ENCODE measurements at regions not wholly inside any gene's neighbourhood (a gene's known extent, or its start where the extent isn't known, plus 50 kb on each side); places are given as distances from the start of the nearest gene placed in this dataset.
A peak's percentile ranks its signal among the peaks of the same experiment; 100 is the strongest.

GRCh38 chr3:135728007-135728721 is 237.4 kb upstream of the PPP2R3A start:
- Histone ChIP-seq H3K27me3 (ENCODE audit: insufficient read depth, low read length, poor library complexity) (no peaks in the 10 kb centered on the region), H3K9ac (ENCODE audit: low read depth, low read length) (no peak overlapping the region), H3K27ac (ENCODE audit: low read length) (no peak overlapping the region), H4K20me1 (ENCODE audit: insufficient read depth, low read length) (no peaks in the 10 kb centered on the region), H3K9me3 (ENCODE audit: insufficient read depth, low read length, severe bottlenecking) (no peaks in the 10 kb centered on the region), H3K79me2 (ENCODE audit: insufficient read depth, low read length) (no peaks in the 10 kb centered on the region), H2AFZ (ENCODE audit: low read depth, low read length) (no peak overlapping the region), H3K4me2 (ENCODE audit: insufficient read depth, low read length) (no peak overlapping the region), H3K36me3 (ENCODE audit: insufficient read depth, low read length) (no peaks in the 10 kb centered on the region), H3K4me3 (ENCODE audit: low read depth in 1 of 2, low read length in 2 of 2) (no peak overlapping the region), H3K4me1 (ENCODE audit: insufficient read depth, low read length) (no peaks in the 10 kb centered on the region)
- no peak for DNase-seq
- no peak for ATAC-seq (ENCODE audit: insufficient read depth, low read depth)
- TF ChIP-seq CTCF (IDR thresholded peaks at IDR 0.05; ENCODE audit: borderline replicate concordance, extremely low read depth, low read length, poor library complexity, severe bottlenecking) (no peak), EZH2 (IDR thresholded peaks at IDR 0.05; ENCODE audit: borderline replicate concordance, low read depth, low read length, severe bottlenecking) (no peak)

- Histone ChIP-seq H4K20me1 (ENCODE audit: insufficient read depth, low read length) (no peaks in the 10 kb centered on the region), H3K27me3 (ENCODE audit: insufficient read depth, low read length, poor library complexity) (no peaks in the 10 kb centered on the region), H3K27ac (ENCODE audit: low read length) (no peak overlapping the region), H3K79me2 (ENCODE audit: insufficient read depth, low read length) (no peaks in the 10 kb centered on the region), H3K9me3 (ENCODE audit: insufficient read depth, low read length, severe bottlenecking) (peaks cover 10% of the 10 kb centered on the region), H3K36me3 (ENCODE audit: insufficient read depth, low read length) (no peaks in the 10 kb centered on the region), H3K4me3 (ENCODE audit: low read depth in 1 of 2, low read length in 2 of 2) (no peak overlapping the region), H3K4me1 (ENCODE audit: insufficient read depth, low read length) (no peaks in the 10 kb centered on the region), H3K4me2 (ENCODE audit: insufficient read depth, low read length) (no peak overlapping the region), H3K9ac (ENCODE audit: low read depth, low read length) (no peak overlapping the region), H2AFZ (ENCODE audit: low read depth, low read length) (no peak overlapping the region)
- no peak for TF ChIP-seq CTCF (IDR thresholded peaks at IDR 0.05; ENCODE audit: borderline replicate concordance, extremely low read depth, low read length, poor library complexity, severe bottlenecking)
- TF ChIP-seq EZH2 (IDR thresholded peaks at IDR 0.05; ENCODE audit: borderline replicate concordance, low read depth, low read length, severe bottlenecking), result no peak
- DNase-seq (no peak), ATAC-seq (ENCODE audit: insufficient read depth, low read depth) (no peak)
Observed at GRCh38 chr3:135731546-135731945, 234.0 kb upstream of the PPP2R3A start.

GRCh38 chr3:135736740-135737139 is 228.8 kb upstream of the PPP2R3A start:
- no peak overlapping the region for H3K27ac ChIP-seq (ENCODE audit: low read length)
- no peaks in the 10 kb centered on the region for H3K79me2 ChIP-seq (ENCODE audit: insufficient read depth, low read length)
- H3K4me2 ChIP-seq (ENCODE audit: insufficient read depth, low read length), result no peak overlapping the region
- H3K36me3 ChIP-seq (ENCODE audit: insufficient read depth, low read length), result no peaks in the 10 kb centered on the region
- no peak overlapping the region for H3K4me3 ChIP-seq (ENCODE audit: low read depth in 1 of 2, low read length in 2 of 2)
- no peak for DNase-seq
- H2AFZ ChIP-seq (ENCODE audit: low read depth, low read length), result no peak overlapping the region
- no peaks in the 10 kb centered on the region for H3K4me1 ChIP-seq (ENCODE audit: insufficient read depth, low read length)
- no peaks in the 10 kb centered on the region for H4K20me1 ChIP-seq (ENCODE audit: insufficient read depth, low read length)
- H3K9me3 ChIP-seq (ENCODE audit: insufficient read depth, low read length, severe bottlenecking), result peaks cover 20% of the 10 kb centered on the region
- peak; percentile 44 for TF ChIP-seq CTCF (IDR thresholded peaks at IDR 0.05; ENCODE audit: borderline replicate concordance, extremely low read depth, low read length, poor library complexity, severe bottlenecking)
- no peak for TF ChIP-seq EZH2 (IDR thresholded peaks at IDR 0.05; ENCODE audit: borderline replicate concordance, low read depth, low read length, severe bottlenecking)
- no peak for ATAC-seq (ENCODE audit: insufficient read depth, low read depth)
- H3K27me3 ChIP-seq (ENCODE audit: insufficient read depth, low read length, poor library complexity), result peaks cover 7% of the 10 kb centered on the region
- H3K9ac ChIP-seq (ENCODE audit: low read depth, low read length), result no peak overlapping the region

Measured in DND-41 (cell line).